ENCODE measurements at regions not wholly inside any gene's neighbourhood (a gene's known extent, or its start where the extent isn't known, plus 50 kb on each side); places are given as distances from the start of the nearest gene placed in this dataset.

- TF ChIP-seq POLR2A (IDR thresholded peaks at IDR 0.05; ENCODE audit: low read length) (no peak), GATA1 (IDR thresholded peaks at IDR 0.05; ENCODE audit: low read depth, low read length) (no peak)
- DNase-seq: no peak
Observed at GRCh38 chr11:15886299-15886698, 470.0 kb downstream of the SOX6 start.

- DNase-seq: no peak
- TF ChIP-seq GATA1 (IDR thresholded peaks at IDR 0.05; ENCODE audit: low read depth, low read length): no peak
- no peak for TF ChIP-seq POLR2A (IDR thresholded peaks at IDR 0.05; ENCODE audit: low read length)
Observed at GRCh38 chr11:15886866-15887265, 469.5 kb downstream of the SOX6 start.

DNA sequence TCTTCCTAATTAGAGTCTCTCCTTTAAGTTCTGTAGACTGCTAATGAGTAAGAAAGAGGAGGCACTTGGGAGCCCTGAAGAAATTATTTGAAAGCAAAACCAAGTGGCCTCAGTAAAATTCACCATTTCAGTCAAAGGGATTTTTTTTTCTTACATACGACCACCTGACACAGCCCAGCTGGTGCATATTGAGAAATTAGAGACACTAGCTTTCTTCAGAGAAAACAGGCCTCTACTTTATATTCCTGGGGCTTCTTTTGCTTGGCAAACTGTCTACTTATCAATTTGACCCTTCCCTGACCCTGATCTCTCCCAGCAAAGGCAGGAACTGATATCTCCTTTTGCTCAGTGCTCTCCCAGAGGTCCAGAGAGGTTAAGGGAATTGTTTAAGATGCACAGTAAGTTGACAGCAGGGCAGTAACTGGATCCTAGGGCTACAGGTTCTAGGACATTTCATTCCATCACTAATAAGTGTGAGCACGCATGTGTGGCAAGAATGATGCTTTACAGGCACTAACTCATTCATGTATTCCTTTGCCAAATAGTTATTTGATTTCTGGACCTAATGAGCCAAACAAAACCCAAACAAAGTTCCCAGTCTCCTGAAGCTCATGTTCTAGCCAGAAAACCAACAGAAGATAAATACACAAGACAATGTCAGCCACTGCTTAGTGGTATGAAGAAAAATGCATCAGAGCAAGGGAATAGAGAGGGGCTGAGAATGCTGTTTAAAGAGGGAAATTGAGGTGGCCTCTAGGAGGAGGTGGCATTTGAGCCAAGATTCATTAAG is 467.6 kb downstream of the SOX6 start:
- TF ChIP-seq POLR2A (IDR thresholded peaks at IDR 0.05; ENCODE audit: low read length) (no peak), GATA1 (IDR thresholded peaks at IDR 0.05; ENCODE audit: low read depth, low read length) (no peak)
- DNase-seq: no peak

- no peak for DNase-seq
- TF ChIP-seq GATA1 (IDR thresholded peaks at IDR 0.05; ENCODE audit: low read depth, low read length): no peak
Observed at GRCh38 chr11:15889363-15890030, 466.8 kb downstream of the SOX6 start.

- TF ChIP-seq GATA1 (IDR thresholded peaks at IDR 0.05; ENCODE audit: low read depth, low read length): no peak
- TF ChIP-seq POLR2A (IDR thresholded peaks at IDR 0.05; ENCODE audit: low read length): no peak
Observed at GRCh38 chr11:15890031-15890713, 466.2 kb downstream of the SOX6 start.

DNA sequence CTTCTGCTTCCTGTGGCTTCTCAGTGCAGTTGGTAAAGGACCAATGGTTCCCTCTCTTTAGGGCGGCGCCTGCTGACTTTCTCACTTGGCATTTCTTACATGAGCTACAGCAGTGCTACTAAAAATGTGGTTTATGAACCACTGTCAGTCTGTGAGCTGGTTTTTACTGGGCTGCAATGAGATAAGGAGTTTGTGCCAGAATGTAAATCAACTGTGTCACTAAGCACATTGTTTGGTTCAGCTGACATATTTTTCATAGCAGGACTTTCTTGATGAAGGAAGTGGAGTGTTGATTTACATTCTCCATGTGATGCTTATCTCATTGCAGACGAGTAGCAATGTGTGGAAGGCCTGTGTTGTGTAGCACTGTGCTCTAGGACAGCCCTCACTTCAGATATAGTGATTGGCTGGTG is 463.3 kb downstream of the SOX6 start:
- DNase-seq: no peak
- TF ChIP-seq POLR2A (IDR thresholded peaks at IDR 0.05; ENCODE audit: low read length): no peak
- TF ChIP-seq GATA1 (IDR thresholded peaks at IDR 0.05; ENCODE audit: low read depth, low read length): no peak

More at GRCh38 chr11:15890031-15890713, 466.2 kb downstream of the SOX6 start:
- DNase-seq: no peak

DNA sequence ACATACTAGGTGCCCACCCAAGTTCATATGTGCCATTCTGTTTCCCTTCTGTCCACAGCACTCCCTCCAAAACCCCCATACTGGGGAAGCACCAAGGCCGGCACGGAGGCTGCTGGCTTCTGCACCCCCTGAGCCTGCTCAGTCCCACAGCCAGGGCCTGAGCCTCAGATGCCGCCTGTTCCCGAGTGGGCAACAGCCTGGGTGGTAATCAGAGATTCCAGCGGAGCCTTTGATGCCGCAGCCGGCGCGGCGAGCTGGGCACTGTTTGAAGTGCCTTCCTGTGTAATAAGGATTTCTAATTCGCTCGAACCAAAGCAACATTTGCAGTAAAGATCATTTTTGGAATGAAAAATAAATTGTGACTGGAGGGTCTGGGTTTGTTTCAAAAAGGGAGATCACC is 460.3 kb downstream of the SOX6 start:
- TF ChIP-seq POLR2A (IDR thresholded peaks at IDR 0.05; ENCODE audit: low read length): no peak
- TF ChIP-seq GATA1 (IDR thresholded peaks at IDR 0.05; ENCODE audit: low read depth, low read length): no peak
- no peak for DNase-seq

GRCh38 chr11:15896530-15896929 is 459.8 kb downstream of the SOX6 start:
- DNase-seq: no peak

GRCh38 chr11:15897211-15897960 is 459.0 kb downstream of the SOX6 start:
- no peak for TF ChIP-seq GATA1 (IDR thresholded peaks at IDR 0.05; ENCODE audit: low read depth, low read length)
- DNase-seq: no peak

More at GRCh38 chr11:15896530-15896929, 459.8 kb downstream of the SOX6 start:
- TF ChIP-seq GATA1 (IDR thresholded peaks at IDR 0.05; ENCODE audit: low read depth, low read length): no peak
- TF ChIP-seq POLR2A (IDR thresholded peaks at IDR 0.05; ENCODE audit: low read length): no peak

- DNase-seq: no peak
- no peak for TF ChIP-seq POLR2A (IDR thresholded peaks at IDR 0.05; ENCODE audit: low read length)
- TF ChIP-seq GATA1 (IDR thresholded peaks at IDR 0.05; ENCODE audit: low read depth, low read length): no peak
Observed at GRCh38 chr11:15901054-15901453, 455.3 kb downstream of the SOX6 start.

DNA sequence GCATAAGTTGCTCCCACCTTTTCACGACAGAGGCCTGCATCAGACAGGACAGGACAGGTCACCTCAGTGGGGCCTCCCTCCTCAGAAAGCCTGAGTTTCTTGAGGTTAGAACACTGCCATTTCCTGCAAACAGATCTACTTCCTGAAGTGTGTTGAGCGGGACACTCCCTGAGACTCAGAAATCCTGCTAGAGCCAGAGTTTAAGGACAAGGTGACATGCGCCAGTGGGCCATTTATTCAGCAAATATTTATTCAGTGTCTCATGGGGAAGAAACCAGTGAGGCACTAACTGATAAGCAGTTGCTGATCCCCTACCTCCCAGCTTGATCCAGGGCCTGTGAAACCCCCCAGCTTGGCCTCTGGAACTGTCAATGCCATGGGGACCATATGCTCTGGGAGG is 454.6 kb downstream of the SOX6 start:
- no peak for DNase-seq
- TF ChIP-seq GATA1 (IDR thresholded peaks at IDR 0.05; ENCODE audit: low read depth, low read length): no peak

DNA sequence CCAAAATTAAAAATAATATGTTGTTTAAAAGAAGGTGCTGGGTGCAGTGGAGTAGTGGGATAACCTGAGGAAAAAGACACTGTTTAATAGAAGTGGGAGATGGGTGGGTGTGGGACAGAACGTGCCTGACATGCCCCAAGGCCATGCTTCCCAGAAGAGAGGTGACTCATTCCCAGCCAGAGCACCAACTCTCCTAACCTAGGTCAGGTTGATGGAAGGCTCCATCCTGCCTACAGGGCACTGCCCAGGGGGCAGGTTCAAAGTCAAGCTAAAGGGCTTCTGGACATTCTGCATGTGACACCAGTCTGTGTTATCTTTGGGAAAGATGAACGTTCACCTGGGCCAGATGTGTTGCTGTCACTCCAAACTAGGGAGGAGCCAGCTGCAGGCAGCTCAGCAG is 453.1 kb downstream of the SOX6 start:
- TF ChIP-seq GATA1 (IDR thresholded peaks at IDR 0.05; ENCODE audit: low read depth, low read length): no peak
- no peak for TF ChIP-seq POLR2A (IDR thresholded peaks at IDR 0.05; ENCODE audit: low read length)
- DNase-seq: no peak

DNA sequence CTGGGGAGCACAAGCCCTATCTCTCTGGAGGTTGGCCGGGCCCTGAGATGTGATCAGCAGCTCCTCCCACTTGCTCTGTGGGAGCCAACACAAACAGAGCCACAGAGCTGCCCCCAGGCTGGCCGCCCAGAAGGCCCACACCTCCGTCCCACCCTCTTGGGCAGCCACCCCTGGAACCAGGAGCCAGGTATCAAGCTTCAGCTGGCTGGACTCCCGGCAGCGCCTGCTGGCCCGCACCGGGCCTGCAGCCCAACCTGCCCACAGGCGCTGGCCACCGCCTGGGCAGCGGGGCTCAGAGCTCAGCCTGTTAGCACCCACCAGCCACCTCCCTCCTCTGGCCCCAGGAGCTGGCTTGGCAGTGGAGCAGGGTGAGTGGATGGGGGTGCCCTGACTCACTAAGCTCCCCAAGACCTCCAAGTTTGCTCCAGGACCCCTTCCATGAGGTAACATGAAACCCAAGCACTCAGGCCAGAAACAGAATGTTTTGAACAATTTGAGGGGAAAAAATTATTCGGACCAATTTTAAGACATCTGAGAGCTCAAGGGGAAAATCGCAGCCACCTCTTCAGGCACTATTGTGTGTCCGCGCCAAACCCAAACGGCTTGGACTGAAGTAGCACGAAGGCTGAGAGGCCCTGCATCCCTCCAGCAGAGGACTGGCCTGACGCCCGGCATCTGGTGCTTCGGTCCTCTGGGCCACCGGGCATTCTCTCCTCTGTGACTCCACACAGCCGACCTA is 450.8 kb downstream of the SOX6 start:
- DNase-seq: no peak
- TF ChIP-seq POLR2A (IDR thresholded peaks at IDR 0.05; ENCODE audit: low read length) (no peak), GATA1 (IDR thresholded peaks at IDR 0.05; ENCODE audit: low read depth, low read length) (no peak)

All from erythroblast (primary cell).